ENCODE measurements at regions not wholly inside any gene's neighbourhood (a gene's known extent, or its start where the extent isn't known, plus 50 kb on each side); places are given as distances from the start of the nearest gene placed in this dataset.
"Not testable (repeated sequence)": the region's sequence is repeated elsewhere in the genome, so short reads cannot be mapped to it uniquely, and the experiment has no call there.

- DNase-seq = not testable (repeated sequence)
These were observed 69.1 kb downstream of the ZNF518B start for GRCh38 chr4:10388146-10388545.

DNA sequence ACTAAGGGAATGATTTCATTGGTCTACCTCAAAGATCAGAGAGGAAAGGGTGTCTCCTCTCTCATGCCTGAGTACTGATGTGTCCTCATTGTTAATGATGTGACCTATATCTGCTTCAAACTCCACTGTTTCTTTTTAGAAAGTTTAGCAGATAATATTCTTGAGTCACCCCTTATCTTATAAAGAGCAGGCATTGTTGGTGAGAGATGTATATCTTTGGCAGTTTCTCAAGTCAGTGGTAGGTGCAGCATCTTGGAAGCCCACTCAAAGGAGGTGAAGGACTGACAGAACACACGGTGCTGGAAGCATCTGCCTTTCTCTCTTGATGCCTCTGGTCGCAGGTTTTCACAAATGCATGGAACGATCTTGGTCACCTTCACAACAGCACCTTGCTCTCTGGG, 71.2 kb downstream of the ZNF518B start:
- DNase-seq = no peak

GRCh38 chr4:10384974-10385373, 72.3 kb downstream of the ZNF518B start:
- DNase-seq = no peak

- no peak for DNase-seq
These were observed 73.8 kb downstream of the ZNF518B start for GRCh38 chr4:10383417-10383816.

GRCh38 chr4:10382171-10382570, 75.1 kb downstream of the ZNF518B start:
- DNase-seq = not testable (repeated sequence)

DNA sequence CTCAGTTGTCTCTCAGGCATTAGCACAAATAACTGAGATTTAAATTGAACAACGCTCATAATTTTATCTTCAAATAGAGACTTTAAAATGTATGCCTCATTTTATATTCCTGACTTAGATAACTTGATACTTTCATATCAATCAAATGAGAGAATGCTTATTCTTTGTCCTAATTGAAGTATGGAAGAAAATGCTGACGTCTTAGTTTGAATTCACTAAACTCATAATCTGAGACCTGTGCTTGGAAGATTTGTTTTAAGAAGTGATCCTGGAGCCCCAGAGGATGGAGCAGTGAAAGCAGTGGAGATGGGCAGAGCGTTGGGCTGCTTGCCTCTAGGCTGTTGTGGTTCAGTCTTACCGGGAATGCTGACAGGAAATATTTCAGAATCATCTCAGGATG, 76.1 kb downstream of the ZNF518B start:
- no peak for DNase-seq

GRCh38 chr4:10380735-10381134, 76.5 kb downstream of the ZNF518B start:
- no peak for DNase-seq

DNA sequence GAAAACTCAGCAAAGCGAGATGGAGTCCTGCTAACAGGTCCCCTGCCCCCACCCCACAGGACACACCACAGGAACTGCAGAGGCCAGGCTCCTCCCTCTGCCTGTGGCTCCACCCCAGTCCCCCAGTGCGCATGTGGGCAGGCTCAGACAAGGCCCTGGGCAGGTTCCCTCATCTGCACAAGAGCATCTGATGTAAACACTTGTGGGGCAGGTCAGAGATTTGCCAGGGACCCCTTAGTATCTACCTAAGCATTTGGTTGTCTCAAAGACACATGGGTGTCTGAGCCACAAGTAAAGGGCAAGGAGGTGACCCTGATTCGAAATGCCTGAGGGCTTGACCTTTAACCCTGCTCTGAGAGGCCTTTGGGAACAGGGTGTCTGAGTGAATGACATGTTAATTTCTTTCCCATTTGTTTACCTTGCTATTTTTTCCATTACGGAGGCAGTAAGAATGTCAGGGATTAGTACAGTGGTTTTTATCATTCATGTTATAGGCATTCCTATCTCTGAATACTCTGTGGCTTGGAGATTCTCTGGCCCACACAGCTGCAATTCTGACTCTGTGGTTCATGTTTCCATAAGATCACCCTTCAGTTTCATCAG, 85.3 kb downstream of the ZNF518B start:
- DNase-seq = no peak

DNA sequence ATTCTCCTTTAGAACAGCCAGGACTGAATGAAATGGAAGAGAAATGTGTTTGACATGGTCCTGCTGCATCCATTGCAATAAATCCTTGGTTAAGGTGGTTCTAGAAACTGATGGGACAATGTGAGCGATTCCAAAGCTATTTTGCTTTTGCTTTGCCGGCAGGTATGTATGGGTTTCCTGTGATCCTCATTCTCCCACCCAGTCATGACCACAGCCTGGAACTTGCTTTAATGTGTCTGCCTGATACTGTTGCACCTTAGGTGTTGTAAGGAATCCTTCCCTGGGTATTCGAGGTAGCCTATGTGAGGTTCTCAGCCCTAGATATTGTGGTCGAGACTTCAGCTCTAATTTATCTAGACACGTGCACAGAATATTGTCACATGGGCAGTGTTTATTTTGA, 86.1 kb downstream of the ZNF518B start:
- DNase-seq = no peak

DNA sequence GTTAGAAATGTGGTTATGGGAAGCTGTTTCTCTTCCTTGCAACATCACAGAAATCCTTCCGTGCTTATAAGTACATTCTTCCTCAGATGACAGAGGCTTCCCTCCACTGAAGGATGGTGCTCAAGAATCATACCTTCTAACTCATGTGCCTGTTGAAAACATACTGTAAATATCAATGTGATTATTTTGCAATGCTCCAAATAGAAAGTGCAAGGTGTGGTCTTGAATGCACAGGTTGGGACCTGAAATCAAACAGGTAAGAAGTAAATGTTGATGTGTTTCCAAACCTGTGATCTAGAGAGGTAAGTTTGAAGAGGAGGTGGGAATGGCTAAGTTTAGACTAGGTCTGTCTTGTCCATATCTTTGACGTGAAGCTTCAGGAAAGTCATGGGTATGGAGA, 87.7 kb downstream of the ZNF518B start:
- no peak for DNase-seq

- no peak for DNase-seq
These were observed 90.6 kb downstream of the ZNF518B start for GRCh38 chr4:10366628-10367027.

DNA sequence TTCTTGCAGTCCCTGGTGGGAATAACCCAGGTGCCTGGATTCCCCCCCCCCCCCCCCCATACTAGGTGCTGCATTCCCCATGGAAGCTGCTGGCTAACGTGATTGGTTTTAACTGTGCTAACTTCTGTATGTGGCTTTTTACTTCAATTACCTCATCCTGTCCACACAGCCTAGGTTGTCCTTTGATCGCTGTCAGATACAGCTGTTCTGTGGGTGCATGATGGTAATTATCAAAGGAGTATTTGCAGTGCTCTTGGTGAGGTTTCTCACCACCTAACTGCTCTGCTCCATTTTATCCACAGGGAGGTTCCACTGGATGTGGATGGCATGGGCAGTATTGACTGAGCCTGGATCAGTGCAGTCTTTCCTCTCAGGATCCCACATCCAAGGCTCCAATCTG, 93.0 kb downstream of the ZNF518B start:
- DNase-seq = no peak

- DNase-seq = no peak
These were observed 102.5 kb downstream of the ZNF518B start for GRCh38 chr4:10354746-10355145.

- no peak for DNase-seq
These were observed 103.0 kb downstream of the ZNF518B start for GRCh38 chr4:10354225-10354624.

DNA sequence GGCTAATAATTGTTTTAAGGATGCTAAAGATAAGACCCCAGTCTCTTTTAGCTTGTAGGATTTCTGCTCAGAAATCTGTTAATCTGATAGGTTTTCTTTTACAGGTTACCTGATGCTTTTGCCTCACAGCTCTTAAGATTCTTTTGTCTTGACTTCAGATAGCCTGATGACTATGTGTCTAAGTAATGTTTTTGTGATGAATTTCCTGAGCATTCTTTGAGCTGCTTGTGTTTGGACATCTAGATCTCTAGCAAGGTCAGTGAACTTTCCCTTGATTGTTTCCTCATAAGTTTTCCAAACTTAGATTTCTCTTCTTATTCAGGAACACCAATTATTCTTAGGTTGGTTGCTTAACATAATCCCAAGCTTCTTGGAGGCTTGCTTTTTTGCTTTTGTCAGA, 104.1 kb downstream of the ZNF518B start:
- no peak for DNase-seq

GRCh38 chr4:10348241-10348640, 109.0 kb downstream of the ZNF518B start:
- DNase-seq = no peak

DNA sequence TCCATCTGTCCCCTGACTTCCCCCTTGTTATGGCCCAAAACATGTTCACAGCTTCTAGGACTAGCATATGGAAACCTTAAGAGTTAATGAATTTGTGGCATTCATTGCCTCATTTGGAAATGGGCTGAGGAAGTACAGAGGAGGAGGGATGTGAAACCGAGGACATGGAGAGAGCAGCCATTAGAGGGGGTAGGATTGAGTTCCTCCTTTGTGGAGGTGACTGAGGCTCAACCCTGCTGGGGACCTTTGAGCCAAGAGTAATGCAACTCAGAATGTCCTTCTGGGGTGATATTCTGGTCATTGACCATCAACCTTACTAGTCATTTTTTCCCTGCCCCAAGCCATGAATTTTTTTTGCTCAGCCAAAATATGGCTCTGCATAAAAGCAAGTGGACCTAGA, 109.4 kb downstream of the ZNF518B start:
- DNase-seq = no peak

DNA sequence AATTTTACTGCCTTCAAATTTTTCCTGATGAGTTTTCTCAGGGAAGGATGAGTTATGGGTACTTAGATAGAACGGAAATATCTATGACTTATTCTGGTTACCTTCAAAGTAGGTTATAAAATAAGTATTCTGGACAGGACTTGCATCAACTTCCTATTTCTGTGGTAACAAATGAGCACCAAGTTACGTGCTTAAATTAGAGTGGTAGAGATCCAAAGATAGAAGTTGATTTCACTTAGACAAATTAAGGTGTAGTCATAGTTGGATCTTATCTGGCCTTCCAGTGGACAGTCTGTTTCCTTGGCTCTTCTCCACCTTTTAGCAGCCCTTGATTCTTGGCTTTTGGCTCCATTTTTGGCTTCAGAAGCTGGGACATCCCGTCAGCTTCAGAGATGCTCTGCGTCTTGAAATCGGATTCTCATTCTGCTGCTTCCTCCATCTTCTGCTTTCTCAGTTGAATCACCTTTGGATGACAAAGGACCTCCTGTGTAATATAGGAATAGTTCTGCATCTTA, 109.9 kb downstream of the ZNF518B start:
- no peak for DNase-seq

- DNase-seq = no peak
These were observed 111.2 kb downstream of the ZNF518B start for GRCh38 chr4:10346023-10346422.

GRCh38 chr4:10345381-10345784, 111.8 kb downstream of the ZNF518B start:
- DNase-seq = no peak

- DNase-seq = no peak
These were observed 112.4 kb downstream of the ZNF518B start for GRCh38 chr4:10344824-10345223.

- DNase-seq = no peak
These were observed 113.6 kb downstream of the ZNF518B start for GRCh38 chr4:10343656-10344055.

GRCh38 chr4:10342866-10343265, 114.4 kb downstream of the ZNF518B start:
- DNase-seq = no peak

DNA sequence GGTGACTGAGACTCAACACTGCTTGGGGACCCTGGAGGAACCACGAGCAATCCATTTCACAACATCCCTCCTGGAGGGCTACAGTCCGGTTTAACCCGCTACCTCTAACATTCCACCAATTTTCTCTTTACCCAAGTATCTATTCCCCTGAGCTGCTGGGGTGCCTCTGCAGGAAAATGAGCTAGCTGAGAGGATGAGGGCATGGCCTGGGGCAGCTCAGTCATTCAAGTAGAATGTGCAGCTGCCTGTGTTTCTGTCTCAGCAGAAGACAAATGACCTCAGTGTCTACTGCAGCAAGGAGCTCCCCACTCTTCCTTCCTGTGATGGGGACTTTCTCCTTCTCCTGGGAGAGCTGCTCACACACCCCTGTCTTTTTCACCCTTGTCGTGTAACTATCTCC, 120.8 kb downstream of the ZNF518B start:
- DNase-seq = no peak

DNA sequence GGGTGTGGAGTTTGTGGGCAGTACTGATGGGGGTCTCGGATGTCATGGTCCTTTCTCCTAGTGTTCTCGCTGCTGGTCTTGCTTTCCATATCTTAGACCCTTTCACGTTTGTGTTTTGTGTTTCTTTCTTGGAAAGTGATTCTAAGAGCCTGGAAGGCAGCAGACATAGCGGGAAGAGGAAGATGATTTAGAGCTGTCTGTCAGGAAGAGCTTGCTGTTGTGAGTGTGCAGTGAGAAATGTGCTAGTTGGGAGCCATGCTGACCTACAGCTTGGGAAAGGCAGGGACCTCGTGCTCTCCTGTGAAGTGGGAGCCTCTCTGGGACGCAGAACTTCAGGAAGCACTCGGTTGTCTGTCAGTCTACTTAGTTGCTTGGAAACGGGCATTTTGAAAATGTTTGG, 122.2 kb downstream of the ZNF518B start:
- no peak for DNase-seq

Measured in activated naive CD4-positive, alpha-beta T cell treated with Interleukin-2 at 50 U/mL for 16 hours (primary cell).